HCEC 1CT (cell line): ENCODE measurements at regions not wholly inside any gene's neighbourhood (a gene's known extent, or its start where the extent isn't known, plus 50 kb on each side); places are given as distances from the start of the nearest gene placed in this dataset.
"Not testable (repeated sequence)": the region's sequence is repeated elsewhere in the genome, so short reads cannot be mapped to it uniquely, and the experiment has no call there.

ENCODE experiments used
- DNase-seq: peaks from one replicate; pipeline ENCODE4 v3.0.0-alpha.2; 2017

DNA sequence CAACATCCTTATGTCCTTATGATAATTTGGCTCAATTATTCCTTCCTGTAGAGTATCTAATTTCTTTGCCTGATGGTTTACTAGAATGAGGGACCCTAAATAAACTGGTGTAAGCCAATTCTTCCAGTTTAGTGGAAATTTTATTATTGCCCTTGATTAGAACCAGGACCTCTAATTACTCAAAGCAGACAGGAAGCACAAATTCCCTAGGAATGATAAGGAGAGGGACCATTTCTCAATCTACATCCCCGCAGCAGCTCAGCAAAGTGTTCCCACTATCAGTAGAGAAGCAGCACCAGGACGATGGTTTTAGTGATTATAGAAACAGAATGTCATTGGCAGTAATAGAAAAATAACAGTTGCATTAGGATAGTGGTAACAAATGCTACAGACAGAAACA is 97.1 kb downstream of the PLPPR4 start:
- no peak for DNase-seq

DNA sequence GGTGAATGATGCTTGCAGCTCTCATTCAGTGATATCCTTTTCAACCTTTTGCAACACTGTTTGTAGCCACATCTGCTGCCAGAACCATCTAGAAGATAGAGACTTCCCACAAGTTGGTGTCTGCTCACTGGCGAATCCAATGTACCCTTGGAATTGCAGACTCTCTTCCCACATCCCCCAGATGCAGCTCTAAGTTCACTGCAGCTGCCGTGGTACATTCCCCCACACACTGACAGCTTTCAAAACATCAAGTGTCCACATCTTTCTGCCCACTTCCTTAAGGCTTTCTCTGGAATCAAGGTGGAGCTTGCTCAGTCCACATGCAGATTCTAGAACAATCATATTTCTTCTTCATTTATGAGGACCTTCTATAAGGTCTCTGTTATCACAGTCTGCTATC is 99.2 kb downstream of the PLPPR4 start:
- no peak for DNase-seq

DNA sequence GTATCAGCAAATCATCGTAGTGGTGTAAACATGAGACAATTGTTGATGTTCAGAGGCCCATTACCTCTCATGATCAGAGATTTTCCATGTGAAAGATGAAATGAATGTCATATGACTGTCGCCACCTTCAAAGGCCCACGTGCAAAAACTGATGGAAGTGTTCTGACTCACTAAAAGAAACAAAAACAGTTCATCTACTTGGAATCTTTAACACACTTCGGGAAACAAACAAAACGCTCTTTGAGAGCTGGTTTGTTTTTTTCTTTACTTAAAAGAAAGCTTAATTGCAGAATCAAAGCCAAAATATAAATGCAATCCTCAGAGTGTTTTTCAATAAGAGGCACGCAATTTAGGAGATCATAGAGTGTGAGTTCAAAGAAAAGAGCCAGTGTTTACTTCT is 100.8 kb downstream of the PLPPR4 start:
- DNase-seq: peak; percentile 21

DNA sequence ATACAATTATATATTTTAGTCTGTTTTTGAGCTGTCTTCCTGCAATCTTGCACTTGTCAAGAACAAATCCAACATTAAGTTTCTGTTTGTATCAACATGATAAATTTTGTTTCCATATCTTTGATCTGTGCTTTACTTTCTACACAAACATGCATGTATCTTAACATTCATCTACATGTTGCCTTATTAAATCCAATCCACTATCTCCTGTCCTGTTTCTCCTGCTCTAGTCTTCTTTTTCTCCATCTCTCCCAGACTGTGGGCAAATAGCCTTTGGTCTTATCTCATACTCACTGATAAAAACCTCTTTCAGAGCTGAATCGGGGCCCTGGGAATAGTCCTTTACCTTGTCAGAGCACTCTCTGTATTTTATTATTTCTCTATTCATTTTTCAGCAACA is 101.3 kb downstream of the PLPPR4 start:
- no peak for DNase-seq

DNA sequence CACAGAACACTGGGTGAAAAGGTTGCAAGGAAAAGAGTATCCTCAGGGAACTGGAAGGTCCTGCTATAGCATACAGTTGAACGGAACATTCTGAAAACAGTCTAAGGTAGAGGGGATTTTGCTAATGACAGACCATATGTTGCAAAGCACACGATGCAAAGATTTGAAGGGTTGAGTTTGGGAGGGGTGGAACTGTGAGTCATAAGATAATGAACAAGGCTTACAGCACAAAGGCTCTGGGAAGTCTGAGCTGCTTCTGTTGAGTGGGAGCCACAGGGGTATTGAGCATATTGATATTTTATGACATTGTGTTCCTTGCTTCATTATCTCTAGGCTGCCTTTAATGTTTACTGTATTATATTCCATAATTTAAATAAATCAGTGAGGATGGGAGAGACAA is 104.9 kb downstream of the PLPPR4 start:
- no peak for DNase-seq

GRCh38 chr1:99370476-99370875 is 106.2 kb downstream of the PLPPR4 start:
- DNase-seq: no peak

DNA sequence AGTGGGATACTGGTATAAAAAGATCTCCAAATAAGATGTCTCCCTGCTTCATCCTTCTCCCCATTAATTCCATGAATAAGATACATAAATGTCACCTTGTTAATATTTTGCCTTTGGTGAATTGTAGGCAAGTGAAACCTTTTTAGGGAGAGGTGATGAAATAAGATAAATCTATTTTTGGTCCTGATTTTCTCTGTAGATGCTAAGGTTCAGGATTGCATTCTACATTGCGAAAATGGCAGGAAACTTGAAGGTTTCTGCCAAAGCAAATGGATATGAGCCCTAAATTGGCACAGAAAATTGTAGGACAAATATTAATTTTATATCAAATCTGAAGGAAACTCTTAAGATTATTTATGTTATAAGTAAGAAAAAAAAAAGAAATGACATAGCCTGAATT is 107.1 kb downstream of the PLPPR4 start:
- DNase-seq: no peak

- no peak for DNase-seq
These were observed 109.8 kb downstream of the PLPPR4 start for GRCh38 chr1:99374109-99374508.

DNA sequence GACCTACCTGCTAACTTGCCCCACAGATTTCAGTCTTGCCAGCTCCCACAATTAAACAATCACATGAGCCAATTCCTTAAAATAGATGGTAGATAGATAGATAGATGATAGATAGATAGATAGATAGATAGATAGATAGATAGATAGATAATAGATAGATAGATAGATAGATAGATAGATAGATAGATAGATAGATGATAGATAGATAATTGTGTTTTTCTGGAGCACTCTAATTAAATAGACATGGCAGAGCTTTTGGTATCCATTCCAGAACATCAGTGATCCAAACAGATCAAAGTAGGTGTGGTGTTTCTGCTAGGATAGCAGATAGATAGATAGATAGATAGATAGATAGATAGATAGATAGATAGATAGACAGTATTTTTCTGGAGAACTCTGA is 110.4 kb downstream of the PLPPR4 start:
- not testable (repeated sequence) for DNase-seq

GRCh38 chr1:99384021-99384420 is 119.7 kb downstream of the PLPPR4 start:
- no peak for DNase-seq

GRCh38 chr1:99385852-99386251 is 121.6 kb downstream of the PLPPR4 start:
- DNase-seq: no peak

GRCh38 chr1:99396389-99396788 is 132.1 kb downstream of the PLPPR4 start:
- no peak for DNase-seq

GRCh38 chr1:99397029-99397428 is 132.7 kb downstream of the PLPPR4 start:
- no peak for DNase-seq

GRCh38 chr1:99397863-99398262 is 133.6 kb downstream of the PLPPR4 start:
- no peak for DNase-seq

GRCh38 chr1:99401556-99401955 is 137.3 kb downstream of the PLPPR4 start:
- DNase-seq: not testable (repeated sequence)

- not testable (repeated sequence) for DNase-seq
These were observed 140.1 kb downstream of the PLPPR4 start for GRCh38 chr1:99404399-99404798.

GRCh38 chr1:99405325-99405724 is 141.0 kb downstream of the PLPPR4 start:
- DNase-seq: not testable (repeated sequence)

GRCh38 chr1:99407018-99407417 is 142.7 kb downstream of the PLPPR4 start:
- DNase-seq: peak; percentile 4

- DNase-seq: no peak
These were observed 159.8 kb downstream of the PLPPR4 start for GRCh38 chr1:99424087-99424486.

DNA sequence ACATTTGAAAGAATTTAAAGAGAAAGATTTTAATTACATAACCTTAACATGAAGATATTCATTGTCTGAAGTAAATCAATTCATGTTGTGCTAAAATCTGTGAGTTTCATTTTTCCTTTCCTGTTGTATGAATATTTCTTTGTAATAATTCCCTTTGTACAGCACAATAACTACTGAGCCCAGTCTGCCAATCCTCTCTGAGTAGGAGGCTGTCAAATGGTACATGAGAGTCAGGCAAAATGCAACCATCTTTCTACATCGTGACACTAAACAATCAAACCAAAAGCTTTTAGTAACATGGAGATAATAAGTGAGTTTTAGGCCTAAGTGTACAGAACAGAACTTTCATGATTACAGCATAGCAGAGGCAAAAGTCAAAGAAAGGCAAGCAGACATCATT is 165.5 kb downstream of the PLPPR4 start:
- DNase-seq: no peak

DNA sequence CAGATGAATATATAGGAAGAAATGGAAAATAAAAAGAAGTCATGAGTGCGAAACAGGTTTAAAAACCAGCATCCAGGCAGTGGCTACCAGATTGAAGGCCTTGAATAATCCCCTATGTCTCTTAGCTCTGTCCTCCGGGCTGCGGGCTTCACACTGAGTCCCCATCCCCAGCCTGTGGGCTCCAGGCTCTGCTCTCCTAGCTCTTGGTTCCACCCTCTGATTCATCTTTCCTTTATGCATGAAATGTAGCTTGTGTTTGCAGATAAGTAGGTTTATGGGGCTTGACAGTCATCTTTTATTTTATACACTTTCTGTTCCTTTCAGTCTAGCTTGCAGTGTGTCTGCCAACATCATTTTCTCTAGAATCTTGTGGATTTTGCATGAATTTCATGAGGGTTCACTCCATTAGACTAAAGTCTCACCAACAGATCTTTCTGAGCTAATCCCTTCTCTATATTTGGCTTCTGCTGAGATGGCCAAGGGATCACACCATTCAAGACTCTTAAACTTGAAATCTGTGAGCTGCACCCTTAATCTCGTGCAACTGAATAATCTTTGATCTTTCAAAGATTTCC is 174.5 kb downstream of the PLPPR4 start:
- no peak for DNase-seq

DNA sequence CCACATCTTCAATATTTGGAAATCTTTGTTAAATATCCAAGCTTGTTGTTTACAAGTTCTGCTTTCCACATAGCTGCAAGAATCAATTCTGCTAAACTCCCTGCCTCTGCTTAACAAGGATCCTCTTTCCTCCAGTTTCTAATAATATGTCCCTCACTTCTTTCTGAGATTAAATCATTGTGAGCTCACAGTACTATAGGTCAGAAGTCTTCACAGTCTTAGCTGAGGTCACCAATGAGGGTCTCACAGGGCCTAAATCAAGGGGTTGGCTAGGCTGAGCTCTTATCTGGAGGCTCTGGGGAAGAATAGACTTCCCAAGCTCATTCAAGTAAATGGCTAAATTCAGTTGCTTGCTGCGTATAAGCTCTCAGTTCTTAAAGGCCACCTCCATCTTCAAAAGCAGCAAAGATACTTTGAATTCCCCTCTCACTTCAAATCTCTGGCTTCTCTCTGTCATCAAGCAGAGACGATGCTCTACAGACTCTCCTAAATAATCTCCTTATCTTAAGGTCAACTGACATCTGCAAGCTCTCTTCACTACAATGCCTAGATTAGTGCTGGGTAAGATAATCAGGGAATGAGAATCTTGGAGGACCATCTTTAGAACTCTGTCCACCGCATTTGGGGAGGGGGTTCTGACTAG is 175.3 kb downstream of the PLPPR4 start:
- DNase-seq: no peak

DNA sequence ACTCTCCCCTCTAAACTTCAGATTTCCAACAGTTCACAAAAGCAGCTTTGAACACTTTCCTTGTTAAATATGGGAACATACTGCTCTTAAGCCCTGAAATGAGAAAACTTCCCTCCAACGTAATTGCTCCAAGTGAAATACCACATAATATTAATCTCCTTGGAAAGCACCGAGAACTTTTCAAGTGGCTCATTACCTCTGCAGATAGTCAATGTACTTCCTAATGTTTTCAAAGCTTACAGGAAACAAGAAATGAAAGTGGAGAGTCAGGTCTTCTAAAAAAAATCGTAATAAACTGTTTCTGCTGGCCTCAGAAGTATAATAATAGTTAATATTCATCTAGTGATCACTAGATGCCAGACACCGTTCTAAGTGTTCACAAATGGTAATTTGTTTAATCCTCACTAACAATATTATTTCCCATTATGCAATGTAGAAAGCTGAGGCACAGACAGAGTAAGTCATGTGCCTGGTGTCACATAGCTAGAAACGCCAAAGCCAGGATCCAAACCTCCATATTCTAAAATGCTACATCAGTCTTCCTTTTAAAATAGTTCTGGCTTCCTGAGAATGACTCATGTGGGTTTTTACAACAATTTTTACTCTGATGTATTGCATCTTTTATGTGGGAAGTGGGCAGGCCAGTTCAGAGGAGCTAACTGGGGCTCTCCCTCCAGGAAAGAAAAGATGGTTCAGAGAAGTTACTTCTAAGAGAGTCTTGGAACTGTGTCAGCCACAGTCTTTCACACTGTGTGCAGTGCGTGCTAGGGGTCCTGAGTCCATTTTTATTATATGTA is 177.2 kb downstream of the PLPPR4 start:
- DNase-seq: peak; percentile 62

DNA sequence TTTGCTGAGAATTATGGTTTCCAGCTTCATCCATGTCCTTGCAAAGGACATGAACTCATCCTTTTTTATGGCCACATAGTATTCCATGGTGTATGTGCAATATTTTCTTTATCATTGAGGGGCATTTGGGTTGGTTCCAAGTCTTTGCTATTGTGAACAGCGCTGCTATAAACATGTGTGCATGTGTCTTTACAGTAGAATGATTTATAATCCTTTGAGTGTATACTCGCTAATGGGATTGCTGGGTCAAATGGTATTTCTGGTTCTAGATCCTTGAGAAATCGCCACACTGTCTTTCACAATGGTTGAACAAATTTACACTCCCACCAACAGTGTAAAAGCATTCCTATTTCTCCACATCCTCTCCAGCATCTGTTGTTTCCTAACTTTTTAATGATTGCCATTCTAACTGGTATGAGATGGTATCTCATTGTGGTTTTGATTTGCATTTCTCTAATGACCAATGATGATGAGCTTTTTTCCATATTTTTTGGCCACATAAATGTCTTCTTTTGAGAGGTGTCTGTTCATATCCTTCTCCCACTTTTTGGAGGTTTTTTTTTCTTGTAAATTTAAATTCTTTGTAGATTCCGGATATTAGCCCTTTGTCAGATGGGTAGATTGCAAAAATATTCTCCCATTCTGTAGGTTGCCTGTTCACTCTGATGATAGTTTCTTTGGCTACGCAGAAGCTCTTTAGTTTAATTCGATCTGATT is 180.1 kb downstream of the PLPPR4 start:
- not testable (repeated sequence) for DNase-seq
